H1 (cell line): ENCODE measurements at regions not wholly inside any gene's neighbourhood (a gene's known extent, or its start where the extent isn't known, plus 50 kb on each side); places are given as distances from the start of the nearest gene placed in this dataset.

ENCODE experiments used
- CTCF ChIA-PET: fragments of 300-600 bp; sonication (Branson Sonifier 250); formaldehyde crosslinking; loops from one replicate; lab custom pipeline; 2021; ENCODE audit not compliant: partially characterized antibody; lab: Charles Lee
- POLR2A ChIA-PET: fragments of 300-600 bp; sonication (Branson Sonifier 250); formaldehyde crosslinking; loops from one replicate; lab custom pipeline; 2021; ENCODE audit warnings: inconsistent platforms; ENCODE audit not compliant: partially characterized antibody; lab: Charles Lee
- DNase-seq, 2 experiments: peaks; one replicate each; pipeline versions ENCODE4 v3.0.0 to v3.0.0-alpha.2; 2010 to 2022; ENCODE audit warnings: low spot score in 2 of 2, low read depth in 1 of 2, mixed read lengths in 1 of 2
- FAIRE-seq: peaks from 2 replicates; lab custom pipeline; 2011; peaks lifted over from hg19 to GRCh38; lab: Jason Lieb, UNC
- H2AFZ ChIP-seq: 2 replicates; pipeline ENCODE4 v1.8.1; 2012; ENCODE audit warnings: low read length, inconsistent platforms
- H2AK5ac ChIP-seq: 2 replicates; pipeline ENCODE4 v1.6.1; 2013; ENCODE audit warnings: low read depth, low read length
- H2BK120ac ChIP-seq: replicated peaks from 2 replicates; pipeline ENCODE3; 2013; ENCODE audit warnings: low read depth, low read length, inconsistent platforms
- H2BK12ac ChIP-seq: 2 replicates; pipeline ENCODE4 v1.6.1; 2013; ENCODE audit warnings: low read depth, low read length
- H2BK15ac ChIP-seq: 2 replicates; pipeline ENCODE4 v1.6.1; 2013; ENCODE audit warnings: low read length
- H2BK20ac ChIP-seq: 2 replicates; pipeline ENCODE4 v1.6.1; 2013; ENCODE audit warnings: low read length
- H2BK5ac ChIP-seq: 2 replicates; pipeline ENCODE4 v1.6.1; 2013; ENCODE audit warnings: low read depth, low read length
- H3K14ac ChIP-seq: 2 replicates; pipeline ENCODE4 v1.6.1; 2013; ENCODE audit warnings: inconsistent platforms; ENCODE audit not compliant: insufficient read length
- H3K18ac ChIP-seq: 2 replicates; pipeline ENCODE4 v1.6.1; 2013; ENCODE audit warnings: low read length; ENCODE audit errors: extremely low read depth
- H3K23ac ChIP-seq: 2 replicates; pipeline ENCODE4 v1.6.1; 2013; ENCODE audit warnings: inconsistent platforms; ENCODE audit not compliant: insufficient read length
- H3K23me2 ChIP-seq: 2 replicates; pipeline ENCODE4 v1.6.1; 2013; ENCODE audit warnings: low read depth, low read length
- H3K27ac ChIP-seq: 2 replicates; pipeline ENCODE4 v1.6.1; 2011; ENCODE audit warnings: low read depth, low read length, inconsistent platforms
- H3K27me3 ChIP-seq, 4 experiments: replicated peaks in 1 of 4; 1 replicate in 1 of 4; 2 replicates in 3 of 4; pipeline versions ENCODE4 v1.6.1 to v1.8.1; 2011 to 2013; ENCODE audit warnings: low read length in 3 of 4, mild to moderate bottlenecking in 3 of 4, inconsistent platforms in 2 of 4, mixed read lengths in 2 of 4, moderate library complexity in 1 of 4; ENCODE audit not compliant: control insufficient read depth in 3 of 4, insufficient read depth in 3 of 4; ENCODE audit errors: extremely low read depth in 1 of 4
- H3K36me3 ChIP-seq, 4 experiments: 2 replicates each; pipeline versions ENCODE4 v1.6.1 to v1.8.1; 2011 to 2013; ENCODE audit warnings: mild to moderate bottlenecking in 4 of 4, low read length in 3 of 4, moderate library complexity in 2 of 4, control low read depth in 1 of 4, inconsistent platforms in 1 of 4; ENCODE audit not compliant: insufficient read depth in 4 of 4, control insufficient read depth in 2 of 4
- H3K4ac ChIP-seq: replicated peaks from 2 replicates; pipeline ENCODE3; 2013; ENCODE audit warnings: low read length, low read depth, mixed read lengths, inconsistent platforms; ENCODE audit not compliant: insufficient read length
- H3K4me1 ChIP-seq, 4 experiments: replicated peaks in 1 of 4; 1 replicate in 1 of 4; 2 replicates in 3 of 4; pipeline versions ENCODE4 v1.6.1 to v1.8.1; 2011 to 2013; ENCODE audit warnings: low read length in 3 of 4, inconsistent platforms in 2 of 4, mixed read lengths in 1 of 4; ENCODE audit not compliant: insufficient read depth in 4 of 4, control insufficient read depth in 3 of 4
- H3K4me2 ChIP-seq, 2 experiments: 2 replicates each; pipeline versions ENCODE4 v1.6.1 to v1.8.1; 2011 to 2013; ENCODE audit warnings: low read depth in 2 of 2, low read length in 2 of 2, control low read depth in 1 of 2, inconsistent platforms in 1 of 2, mild to moderate bottlenecking in 1 of 2; ENCODE audit not compliant: insufficient read depth in 1 of 2
- H3K4me3 ChIP-seq, 4 experiments: fragments of 200-600, 300-600 bp in 1 of 4; sonication (generic), shearing (Covaris generic), sonication (Bioruptor Twin) in 1 of 4; 2 replicates each; pipeline versions ENCODE4 v1.5.1 to v1.8.1; 2011 to 2016; ENCODE audit warnings: low read length in 4 of 4, low read depth in 3 of 4, control low read depth in 2 of 4, inconsistent platforms in 2 of 4, mild to moderate bottlenecking in 2 of 4, mixed read lengths in 1 of 4, moderate library complexity in 1 of 4; ENCODE audit not compliant: insufficient read depth in 2 of 4; ENCODE audit errors: extremely low read depth in 1 of 4
- H3K56ac ChIP-seq: replicated peaks from 2 replicates; pipeline ENCODE3; 2013; ENCODE audit warnings: low read depth, mild to moderate bottlenecking, mixed read lengths, low read length, inconsistent platforms; ENCODE audit not compliant: insufficient read length
- H3K79me1 ChIP-seq: 2 replicates; pipeline ENCODE4 v1.6.1; 2013; ENCODE audit warnings: low read depth, low read length, control low read depth
- H3K79me2 ChIP-seq, 2 experiments: 2 replicates each; pipeline versions ENCODE4 v1.6.1 to v1.8.1; 2012 to 2013; ENCODE audit warnings: low read length in 2 of 2, mild to moderate bottlenecking in 2 of 2, inconsistent platforms in 1 of 2; ENCODE audit not compliant: insufficient read depth in 2 of 2, control insufficient read depth in 1 of 2
- H3K9ac ChIP-seq, 4 experiments: replicated peaks in 1 of 4; 1 replicate in 1 of 4; 2 replicates in 3 of 4; pipeline versions ENCODE4 v1.6.1 to v1.8.1; 2011 to 2013; ENCODE audit warnings: low read depth in 3 of 4, low read length in 3 of 4, control low read depth in 2 of 4, mild to moderate bottlenecking in 2 of 4, moderate library complexity in 2 of 4, inconsistent platforms in 1 of 4; ENCODE audit errors: extremely low read depth in 1 of 4
- H3K9me3 ChIP-seq, 2 experiments: 2 replicates each; pipeline versions ENCODE4 v1.6.1 to v1.8.1; 2012 to 2013; ENCODE audit warnings: mild to moderate bottlenecking in 2 of 2, moderate library complexity in 2 of 2, control low read depth in 1 of 2, inconsistent platforms in 1 of 2, low read depth in 1 of 2, low read length in 1 of 2, mixed read lengths in 1 of 2; ENCODE audit not compliant: insufficient read depth in 2 of 2
- H4K20me1 ChIP-seq, 2 experiments: replicated peaks in 1 of 2; 2 replicates each; pipeline versions ENCODE3 to v1.8.1; 2011 to 2013; ENCODE audit warnings: inconsistent platforms in 2 of 2, low read length in 2 of 2, mild to moderate bottlenecking in 1 of 2; ENCODE audit not compliant: insufficient read depth in 2 of 2, control insufficient read depth in 1 of 2
- H4K5ac ChIP-seq: 2 replicates; pipeline ENCODE4 v1.6.1; 2013; ENCODE audit warnings: low read length, low read depth, mixed read lengths, inconsistent platforms; ENCODE audit not compliant: insufficient read length
- H4K8ac ChIP-seq: 2 replicates; pipeline ENCODE4 v1.8.0; 2013; ENCODE audit warnings: mild to moderate bottlenecking, moderate library complexity, low read length, inconsistent platforms; ENCODE audit not compliant: insufficient read depth; ENCODE audit errors: extremely low read depth
- H4K91ac ChIP-seq: replicated peaks from 2 replicates; pipeline ENCODE3; 2013; ENCODE audit warnings: low read length, mixed read lengths, inconsistent platforms; ENCODE audit not compliant: insufficient read length
- EGR1 ChIP-seq: IDR thresholded peaks from 2 replicates; pipeline ENCODE4 v1.6.1; 2011; ENCODE audit warnings: low read depth, low read length, borderline replicate concordance
- EP300 ChIP-seq, 2 experiments: IDR thresholded peaks; 1 replicate in 1 of 2; 2 replicates in 1 of 2; pipeline ENCODE4 v1.6.1; 2011 to 2012; ENCODE audit warnings: low read depth in 2 of 2, low read length in 2 of 2, mild to moderate bottlenecking in 2 of 2, borderline replicate concordance in 1 of 2, inconsistent platforms in 1 of 2, moderate library complexity in 1 of 2
- JUN ChIP-seq: IDR thresholded peaks from 2 replicates; pipeline ENCODE4 v1.6.1; 2011; ENCODE audit warnings: low read depth, mild to moderate bottlenecking, improper control_type of control experiment, low read length
- POLR2A ChIP-seq, 2 experiments: IDR thresholded peaks; 1 replicate in 1 of 2; 2 replicates in 1 of 2; pipeline ENCODE4 v1.6.1; 2011; ENCODE audit warnings: low read depth in 2 of 2, low read length in 2 of 2, mild to moderate bottlenecking in 2 of 2; ENCODE audit errors: control extremely low read depth in 1 of 2
- SIN3A ChIP-seq, 2 experiments: IDR thresholded peaks in 1 of 2; conservative IDR thresholded peaks in 1 of 2; 2 replicates each; pipeline ENCODE4 v1.6.1; 2011 to 2012; ENCODE audit warnings: low read length in 2 of 2, improper control_type of control experiment in 1 of 2, low read depth in 1 of 2, mild to moderate bottlenecking in 1 of 2
- SRF ChIP-seq: IDR thresholded peaks from 2 replicates; pipeline ENCODE4 v1.6.1; 2011; ENCODE audit warnings: mild to moderate bottlenecking, low read depth, low read length, moderate library complexity
- TAF1 ChIP-seq: IDR thresholded peaks from 2 replicates; pipeline ENCODE4 v1.6.1; 2011; ENCODE audit warnings: mild to moderate bottlenecking, low read depth, low read length
- WGBS, 2 experiments: shearing (Covaris generic) in 1 of 2; methylation state at CpG; one replicate each; pipeline versions ENCODE4 v1.1.6 to v1.1.7; 2013 to 2015; ENCODE audit warnings: low lambda C conversion rate in 2 of 2, mixed read lengths in 2 of 2, inconsistent platforms in 1 of 2, low coverage in 1 of 2, missing lambda C conversion rate in 1 of 2; ENCODE audit not compliant: insufficient replicate concordance in 2 of 2, insufficient coverage in 1 of 2, insufficient read length in 1 of 2; ENCODE audit errors: extremely low coverage in 1 of 2, missing lambda C conversion rate in 1 of 2; 5-methylcytosine and 5-hydroxymethylcytosine counted together
- TF ChIP-seq, protein P1 (sequence below): IDR thresholded peaks from 2 replicates; pipeline ENCODE4 v1.6.1; 2011; ENCODE audit warnings: low read depth, mild to moderate bottlenecking, low read length; ENCODE audit not compliant: insufficient read depth
- TF ChIP-seq, protein P2 (sequence below): IDR thresholded peaks from 2 replicates; pipeline ENCODE4 v1.6.1; 2012; ENCODE audit warnings: inconsistent platforms
- TF ChIP-seq, protein P3 (sequence below): IDR thresholded peaks from 2 replicates; pipeline ENCODE4 v1.6.1; 2011; ENCODE audit warnings: low read length, improper control_type of control experiment

DNA sequence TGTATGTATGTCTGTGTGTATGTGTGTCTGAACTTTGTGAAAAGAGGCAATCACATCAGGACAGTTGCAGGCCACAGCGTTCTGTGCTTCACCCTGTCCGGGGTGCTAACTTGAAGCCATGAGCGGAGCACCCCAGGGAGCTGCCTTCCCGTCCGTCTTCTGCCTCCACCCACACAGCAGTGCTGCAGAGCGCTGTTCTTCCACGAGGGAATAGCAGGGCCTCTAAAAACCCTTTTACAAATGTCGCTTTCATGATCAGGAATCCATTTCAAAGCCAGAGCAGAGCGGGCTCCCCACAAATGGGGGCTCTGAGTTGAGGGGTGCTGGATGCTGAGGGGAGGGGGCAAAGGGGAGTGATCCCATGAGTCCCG lies 131.5 kb downstream of the RNASET2 start:
- Histone ChIP-seq H3K4ac (no peak overlapping the region), H3K27ac (no peak overlapping the region), H3K4me3 (no peak overlapping the region), H2BK5ac (no peak overlapping the region), H2BK12ac (no peak overlapping the region), H3K4me1 (no peaks in the 10 kb centered on the region), H3K9ac (no peak overlapping the region), H3K23ac (no peak overlapping the region), H3K36me3 (no peaks in the 10 kb centered on the region), H4K8ac (no peak overlapping the region), H3K18ac (no peak overlapping the region), H3K56ac (peak overlapping the region; percentile 70), H4K91ac (no peak overlapping the region), H2AK5ac (no peak overlapping the region; the same call in 1 of the 2 replicates), H2AFZ (no peak overlapping the region), H3K4me2 (no peak overlapping the region), H3K23me2 (peaks cover 5% of the 10 kb centered on the region; the same call in 1 of the 2 replicates), H2BK15ac (no peak overlapping the region), H2BK20ac (no peak overlapping the region), H3K79me1 (no peaks in the 10 kb centered on the region), H3K9me3 (no peaks in the 10 kb centered on the region), H3K79me2 (no peaks in the 10 kb centered on the region), H3K27me3 (no peaks in the 10 kb centered on the region), H3K14ac (no peak overlapping the region), H4K20me1 (no peaks in the 10 kb centered on the region), H4K5ac (no peak overlapping the region), H2BK120ac (no peak overlapping the region)
- POLR2A ChIA-PET: no interaction called here
- FAIRE-seq (no peak), DNase-seq (no peak)
- CTCF ChIA-PET: interaction anchor here (1.0 to 1.5 kb wide), 3 partner anchors 13 to 50 kb away, joined by 3 to 6 read pairs (median 4); no protein-coding TSS in a partner anchor
- WGBS, 2 experiments: 78% methylated on average over 9 of the region's 10 CpGs; no CpG with 5 or more reads in 1 of the 2 experiments
- TF ChIP-seq EGR1: no peak
- TF ChIP-seq SRF: no peak
- no peak for TF ChIP-seq TAF1
- no peak for TF ChIP-seq POLR2A (IDR thresholded peaks at IDR 0.05; ENCODE audit: control extremely low read depth in 1 of 2, low read depth in 2 of 2, low read length in 2 of 2)
- TF ChIP-seq JUN: no peak
- TF ChIP-seq, protein P1, sequence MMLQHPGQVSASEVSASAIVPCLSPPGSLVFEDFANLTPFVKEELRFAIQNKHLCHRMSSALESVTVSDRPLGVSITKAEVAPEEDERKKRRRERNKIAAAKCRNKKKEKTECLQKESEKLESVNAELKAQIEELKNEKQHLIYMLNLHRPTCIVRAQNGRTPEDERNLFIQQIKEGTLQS: no peak
- TF ChIP-seq SIN3A (conservative IDR thresholded peaks at IDR 0.05 in 1 of 2, IDR thresholded peaks at IDR 0.05 in 1 of 2; ENCODE audit: low read depth in 1 of 2, low read length in 2 of 2): no peak
- TF ChIP-seq, protein P2, sequence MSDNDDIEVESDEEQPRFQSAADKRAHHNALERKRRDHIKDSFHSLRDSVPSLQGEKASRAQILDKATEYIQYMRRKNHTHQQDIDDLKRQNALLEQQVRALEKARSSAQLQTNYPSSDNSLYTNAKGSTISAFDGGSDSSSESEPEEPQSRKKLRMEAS: no peak
- TF ChIP-seq, protein P3, sequence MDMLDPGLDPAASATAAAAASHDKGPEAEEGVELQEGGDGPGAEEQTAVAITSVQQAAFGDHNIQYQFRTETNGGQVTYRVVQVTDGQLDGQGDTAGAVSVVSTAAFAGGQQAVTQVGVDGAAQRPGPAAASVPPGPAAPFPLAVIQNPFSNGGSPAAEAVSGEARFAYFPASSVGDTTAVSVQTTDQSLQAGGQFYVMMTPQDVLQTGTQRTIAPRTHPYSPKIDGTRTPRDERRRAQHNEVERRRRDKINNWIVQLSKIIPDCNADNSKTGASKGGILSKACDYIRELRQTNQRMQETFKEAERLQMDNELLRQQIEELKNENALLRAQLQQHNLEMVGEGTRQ: no peak
- TF ChIP-seq EP300 (IDR thresholded peaks at IDR 0.05; ENCODE audit: borderline replicate concordance in 1 of 2, low read depth in 2 of 2, low read length in 2 of 2): no peak
- TF ChIP-seq, all 59 proteins: peak for 0
